Gastrocnemius medialis (tissue), 4 donors: ENCODE measurements at regions not wholly inside any gene's neighbourhood (a gene's known extent, or its start where the extent isn't known, plus 50 kb on each side); places are given as distances from the start of the nearest gene placed in this dataset.

Experiments
- POLR2A ChIP-seq, 2 donors: fragments of 450-650 bp; IDR thresholded peaks; one replicate each; pipeline ENCODE4 v1.6.1; 2017; ENCODE audit warnings: antibody characterized with exemption in 2 of 2, mild to moderate bottlenecking in 2 of 2, moderate library complexity in 2 of 2
- TF ChIP-seq, protein P1 (sequence below), 5 experiments: fragments of 450-650 bp in 3 of 5; fragments of 200-600 bp in 2 of 5; sonication (generic) in 2 of 5; IDR thresholded peaks in 4 of 5; conservative IDR thresholded peaks in 1 of 5; 1 replicate in 4 of 5; 2 replicates in 1 of 5; pipeline ENCODE4 v1.5.1; 2016 to 2019; ENCODE audit warnings: antibody characterized with exemption in 5 of 5, mild to moderate bottlenecking in 3 of 5, moderate library complexity in 3 of 5

DNA sequence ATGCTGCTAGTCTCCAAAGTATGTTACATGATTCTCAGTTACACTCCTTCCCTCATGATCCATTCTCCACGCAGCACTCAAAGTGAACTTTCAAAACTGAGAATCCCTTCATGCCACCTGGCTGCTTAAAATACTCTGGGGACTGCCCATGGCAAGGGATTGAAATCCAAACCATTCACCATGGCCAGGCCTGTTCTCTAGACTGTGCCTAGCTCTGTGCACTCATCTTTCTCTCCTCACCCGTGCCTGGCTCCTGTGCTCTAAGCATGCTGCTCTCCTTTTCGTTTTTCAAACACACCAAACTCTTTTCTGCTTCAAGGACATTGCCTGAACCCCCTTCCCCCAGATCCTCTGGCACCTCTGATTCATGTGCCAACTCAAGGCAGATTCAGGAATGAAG lies 80.9 kb downstream of the FASTKD2 start:
- TF ChIP-seq, protein P1, sequence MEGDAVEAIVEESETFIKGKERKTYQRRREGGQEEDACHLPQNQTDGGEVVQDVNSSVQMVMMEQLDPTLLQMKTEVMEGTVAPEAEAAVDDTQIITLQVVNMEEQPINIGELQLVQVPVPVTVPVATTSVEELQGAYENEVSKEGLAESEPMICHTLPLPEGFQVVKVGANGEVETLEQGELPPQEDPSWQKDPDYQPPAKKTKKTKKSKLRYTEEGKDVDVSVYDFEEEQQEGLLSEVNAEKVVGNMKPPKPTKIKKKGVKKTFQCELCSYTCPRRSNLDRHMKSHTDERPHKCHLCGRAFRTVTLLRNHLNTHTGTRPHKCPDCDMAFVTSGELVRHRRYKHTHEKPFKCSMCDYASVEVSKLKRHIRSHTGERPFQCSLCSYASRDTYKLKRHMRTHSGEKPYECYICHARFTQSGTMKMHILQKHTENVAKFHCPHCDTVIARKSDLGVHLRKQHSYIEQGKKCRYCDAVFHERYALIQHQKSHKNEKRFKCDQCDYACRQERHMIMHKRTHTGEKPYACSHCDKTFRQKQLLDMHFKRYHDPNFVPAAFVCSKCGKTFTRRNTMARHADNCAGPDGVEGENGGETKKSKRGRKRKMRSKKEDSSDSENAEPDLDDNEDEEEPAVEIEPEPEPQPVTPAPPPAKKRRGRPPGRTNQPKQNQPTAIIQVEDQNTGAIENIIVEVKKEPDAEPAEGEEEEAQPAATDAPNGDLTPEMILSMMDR (IDR thresholded peaks at IDR 0.05 in 4 of 5, conservative IDR thresholded peaks at IDR 0.05 in 1 of 5): no peak
- no peak for TF ChIP-seq POLR2A (IDR thresholded peaks at IDR 0.05)
